GM23248 (cell line): ENCODE measurements at regions not wholly inside any gene's neighbourhood (a gene's known extent, or its start where the extent isn't known, plus 50 kb on each side); places are given as distances from the start of the nearest gene placed in this dataset.

Source experiments
- EZH2 ChIP-seq: fragments of 200-600 bp; sonication (generic); IDR thresholded peaks from 2 replicates; pipeline ENCODE4 v1.6.1; 2018; ENCODE audit warnings: antibody characterized with exemption, mild to moderate bottlenecking; ENCODE audit not compliant: insufficient read depth, poor library complexity, severe bottlenecking
- EZH2phosphoT487 ChIP-seq: fragments of 200-600 bp; sonication (generic); IDR thresholded peaks from 2 replicates; pipeline ENCODE4 v1.6.1; 2018; ENCODE audit warnings: antibody characterized with exemption, moderate library complexity, mild to moderate bottlenecking, low read depth; ENCODE audit not compliant: insufficient read depth

GRCh38 chr12:30853561-30854133, 72.9 kb upstream of the TSPAN11 start:
- TF ChIP-seq EZH2phosphoT487 (no peak), EZH2 (no peak)
